Right lobe of liver (tissue), 4 donors: ENCODE measurements at regions not wholly inside any gene's neighbourhood (a gene's known extent, or its start where the extent isn't known, plus 50 kb on each side); places are given as distances from the start of the nearest gene placed in this dataset.

ENCODE experiments used
- POLR2A ChIP-seq: fragments of 450-650 bp; IDR thresholded peaks from one replicate; pipeline ENCODE4 v1.6.1; 2017; ENCODE audit warnings: antibody characterized with exemption, mild to moderate bottlenecking
- TF ChIP-seq, protein P1 (sequence below), 4 donors: fragments of 200-600 bp in 3 of 4; fragments of 450-650 bp in 1 of 4; IDR thresholded peaks; one replicate each; pipeline versions ENCODE4 v1.5.1 to v1.8.0; 2016 to 2022; ENCODE audit warnings: antibody characterized with exemption in 4 of 4, mild to moderate bottlenecking in 2 of 4
- donor health status: DM: no; HTN: no; CAD: no.
- donor health status: DM: no; HTN: no; CAD: no.
- donor health status: DM: no; HTN: yes; CAD: no.

DNA sequence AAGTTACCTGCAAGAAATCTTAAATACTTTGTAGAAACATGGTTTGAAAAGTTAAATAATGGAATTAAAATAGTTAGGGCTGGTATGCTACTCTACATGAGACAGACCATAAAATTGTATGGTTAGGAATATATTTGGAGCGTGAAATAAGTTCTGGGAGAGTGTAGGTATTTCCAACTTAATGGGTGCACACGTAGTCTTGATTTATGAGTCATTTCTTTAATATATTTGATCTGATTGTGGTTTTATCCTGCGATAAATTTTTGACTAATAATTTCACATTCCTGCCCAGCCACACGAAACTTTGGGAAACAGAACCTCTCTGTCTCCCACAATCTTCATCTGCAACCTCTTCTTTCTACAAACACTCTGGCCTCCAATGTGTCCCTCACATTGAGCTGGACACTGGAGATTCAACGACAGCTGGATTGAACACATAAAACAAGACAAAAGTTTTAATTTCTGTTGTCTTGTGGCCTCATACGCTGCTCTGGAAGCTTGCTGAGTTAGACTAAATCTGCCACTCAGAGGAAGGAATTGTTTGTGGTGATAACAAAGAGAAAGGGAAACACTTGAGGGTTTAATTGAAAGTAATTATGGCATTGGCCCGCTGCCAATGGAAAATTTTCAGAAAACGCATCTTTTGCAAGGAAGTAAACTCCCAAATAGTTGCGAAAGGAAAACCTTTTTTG, 201.8 kb upstream of the ZNF608 start:
- TF ChIP-seq, protein P1, sequence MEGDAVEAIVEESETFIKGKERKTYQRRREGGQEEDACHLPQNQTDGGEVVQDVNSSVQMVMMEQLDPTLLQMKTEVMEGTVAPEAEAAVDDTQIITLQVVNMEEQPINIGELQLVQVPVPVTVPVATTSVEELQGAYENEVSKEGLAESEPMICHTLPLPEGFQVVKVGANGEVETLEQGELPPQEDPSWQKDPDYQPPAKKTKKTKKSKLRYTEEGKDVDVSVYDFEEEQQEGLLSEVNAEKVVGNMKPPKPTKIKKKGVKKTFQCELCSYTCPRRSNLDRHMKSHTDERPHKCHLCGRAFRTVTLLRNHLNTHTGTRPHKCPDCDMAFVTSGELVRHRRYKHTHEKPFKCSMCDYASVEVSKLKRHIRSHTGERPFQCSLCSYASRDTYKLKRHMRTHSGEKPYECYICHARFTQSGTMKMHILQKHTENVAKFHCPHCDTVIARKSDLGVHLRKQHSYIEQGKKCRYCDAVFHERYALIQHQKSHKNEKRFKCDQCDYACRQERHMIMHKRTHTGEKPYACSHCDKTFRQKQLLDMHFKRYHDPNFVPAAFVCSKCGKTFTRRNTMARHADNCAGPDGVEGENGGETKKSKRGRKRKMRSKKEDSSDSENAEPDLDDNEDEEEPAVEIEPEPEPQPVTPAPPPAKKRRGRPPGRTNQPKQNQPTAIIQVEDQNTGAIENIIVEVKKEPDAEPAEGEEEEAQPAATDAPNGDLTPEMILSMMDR (IDR thresholded peaks at IDR 0.05): no peak
- TF ChIP-seq POLR2A: no peak
